Fibroblast of upper back skin (primary cell): ENCODE measurements at regions not wholly inside any gene's neighbourhood (a gene's known extent, or its start where the extent isn't known, plus 50 kb on each side); places are given as distances from the start of the nearest gene placed in this dataset.

Experiments
- DNase-seq: peaks from one replicate; pipeline ENCODE4 v3.0.0-alpha.2; 2013

DNA sequence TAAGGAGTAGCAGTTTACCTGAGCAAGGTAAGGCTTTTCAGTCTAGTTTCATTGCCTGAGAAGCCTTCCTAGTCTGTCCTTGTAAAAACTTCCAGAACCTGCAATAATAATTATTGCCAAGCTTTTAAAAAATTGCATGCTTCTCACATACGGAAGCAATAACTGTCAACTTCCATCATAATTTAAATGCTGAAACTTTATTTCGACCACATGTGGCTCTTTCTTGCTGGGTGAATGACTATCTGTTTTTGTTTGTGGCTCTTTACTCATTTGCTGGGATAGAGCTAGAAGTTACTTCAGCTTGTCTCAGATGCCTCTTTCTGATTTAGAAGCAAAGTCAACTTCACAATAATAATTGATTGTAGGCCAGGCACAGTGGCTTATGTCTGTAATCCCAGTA is 95.9 kb upstream of the COL21A1 start:
- DNase-seq, result peak; percentile 55

DNA sequence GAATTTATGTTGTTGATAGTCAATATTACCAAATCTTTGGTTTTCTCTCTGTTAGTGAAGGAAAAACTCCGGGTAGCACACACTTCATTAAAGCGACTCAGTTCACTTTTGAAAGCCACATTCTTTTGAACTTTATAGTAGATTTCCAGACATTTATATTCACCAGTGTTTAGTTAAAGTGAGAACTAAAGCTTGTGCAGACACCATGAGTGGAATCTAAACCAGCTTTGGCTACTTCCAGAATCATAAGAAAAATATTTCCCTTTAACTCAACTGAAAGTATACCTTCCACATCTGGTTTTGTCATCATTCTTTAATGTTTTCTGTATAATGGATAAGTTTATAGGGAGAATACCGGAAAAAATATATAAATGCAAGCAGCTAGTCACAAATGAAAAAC is 92.1 kb upstream of the COL21A1 start:
- DNase-seq, result no peak

DNA sequence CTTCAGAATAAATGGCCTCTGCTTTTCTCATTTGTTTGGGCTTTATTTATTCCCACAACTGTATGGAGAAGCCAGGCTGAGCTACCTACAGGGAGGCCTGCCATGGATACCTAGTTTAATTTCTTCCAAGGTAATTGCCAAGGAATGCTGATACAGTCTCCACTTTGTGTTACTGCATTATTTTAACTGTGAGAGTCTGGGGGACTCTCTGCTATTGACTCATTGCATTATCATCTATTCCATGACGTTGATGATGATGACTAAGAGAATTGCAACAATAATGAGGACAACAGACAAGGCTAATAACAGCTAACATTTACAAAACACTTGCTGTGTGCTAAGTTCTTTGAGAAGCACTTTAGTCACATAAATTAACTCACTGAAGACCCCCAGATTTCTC is 88.3 kb upstream of the COL21A1 start:
- DNase-seq, result peak; percentile 84

DNA sequence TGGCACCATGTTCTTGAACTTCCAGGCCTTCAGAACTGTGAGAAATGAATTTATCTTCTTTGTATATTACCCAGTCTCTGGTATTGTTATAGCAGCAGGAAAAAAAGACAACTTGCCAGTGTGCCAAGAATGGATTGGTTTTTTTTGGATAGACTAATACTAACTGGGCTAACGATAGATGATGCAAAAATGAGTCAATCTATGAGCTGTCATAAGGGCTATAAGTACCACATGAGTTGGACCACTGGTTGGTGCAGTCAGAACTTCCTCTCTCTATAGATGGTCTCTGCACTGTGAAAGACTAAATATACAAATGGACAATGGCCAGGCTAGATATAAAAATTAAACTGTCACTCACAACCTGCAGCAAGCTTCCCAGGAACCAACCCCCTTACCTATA is 87.6 kb upstream of the COL21A1 start:
- peak; percentile 80 for DNase-seq

DNA sequence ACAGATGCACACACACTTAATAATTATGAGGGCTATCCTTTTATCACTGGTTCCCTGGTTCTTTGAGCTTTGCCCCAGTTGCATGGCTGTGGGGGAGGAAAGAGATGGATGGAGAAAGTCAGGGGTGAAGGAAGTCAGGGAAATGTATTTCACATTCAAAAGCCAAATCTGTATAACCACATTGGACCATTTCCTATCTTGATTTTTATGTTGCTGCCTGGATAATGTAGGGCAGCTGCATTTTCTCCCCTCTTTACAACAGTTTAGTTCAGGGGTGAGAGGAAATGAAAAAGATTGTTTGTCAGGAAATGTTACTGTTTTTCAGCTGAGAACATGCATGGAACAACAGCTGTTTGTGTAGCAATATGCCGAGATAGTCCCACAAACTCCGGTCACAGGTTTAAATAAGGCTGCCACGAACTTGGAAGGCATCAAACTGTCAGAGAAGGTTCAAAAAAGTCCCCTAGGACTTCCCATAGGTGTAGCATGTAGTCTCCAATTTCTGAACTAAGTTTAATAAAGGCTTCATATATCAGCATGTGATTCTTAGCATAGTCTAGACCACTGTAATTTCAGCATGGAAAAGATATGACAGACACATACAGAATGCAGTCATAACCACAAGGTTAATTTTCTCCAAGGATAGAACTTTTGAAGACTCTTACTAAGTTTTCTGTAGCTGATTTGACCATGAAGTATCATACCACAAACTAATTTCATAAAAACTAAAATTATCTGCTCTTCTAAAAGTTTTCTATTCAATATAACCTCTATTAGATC is 82.1 kb upstream of the COL21A1 start:
- DNase-seq, result peak; percentile 68

DNA sequence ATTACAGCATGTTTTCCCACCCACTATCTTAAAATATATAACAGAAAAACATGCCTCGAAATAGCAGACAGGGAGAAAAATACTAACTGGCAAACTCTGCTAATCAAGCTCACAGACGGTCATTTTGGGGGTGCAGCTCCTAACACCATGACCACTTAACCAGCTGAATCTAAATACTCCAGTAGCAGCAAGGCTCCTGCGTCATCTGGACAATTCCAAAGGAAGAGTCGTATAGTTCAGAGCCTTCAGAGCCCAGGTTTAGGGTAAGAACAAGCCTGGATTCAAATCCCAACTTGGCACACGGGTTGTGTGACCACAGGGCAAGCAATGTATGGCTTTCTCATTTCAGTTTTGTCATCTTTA is 81.3 kb upstream of the COL21A1 start:
- DNase-seq, result no peak

DNA sequence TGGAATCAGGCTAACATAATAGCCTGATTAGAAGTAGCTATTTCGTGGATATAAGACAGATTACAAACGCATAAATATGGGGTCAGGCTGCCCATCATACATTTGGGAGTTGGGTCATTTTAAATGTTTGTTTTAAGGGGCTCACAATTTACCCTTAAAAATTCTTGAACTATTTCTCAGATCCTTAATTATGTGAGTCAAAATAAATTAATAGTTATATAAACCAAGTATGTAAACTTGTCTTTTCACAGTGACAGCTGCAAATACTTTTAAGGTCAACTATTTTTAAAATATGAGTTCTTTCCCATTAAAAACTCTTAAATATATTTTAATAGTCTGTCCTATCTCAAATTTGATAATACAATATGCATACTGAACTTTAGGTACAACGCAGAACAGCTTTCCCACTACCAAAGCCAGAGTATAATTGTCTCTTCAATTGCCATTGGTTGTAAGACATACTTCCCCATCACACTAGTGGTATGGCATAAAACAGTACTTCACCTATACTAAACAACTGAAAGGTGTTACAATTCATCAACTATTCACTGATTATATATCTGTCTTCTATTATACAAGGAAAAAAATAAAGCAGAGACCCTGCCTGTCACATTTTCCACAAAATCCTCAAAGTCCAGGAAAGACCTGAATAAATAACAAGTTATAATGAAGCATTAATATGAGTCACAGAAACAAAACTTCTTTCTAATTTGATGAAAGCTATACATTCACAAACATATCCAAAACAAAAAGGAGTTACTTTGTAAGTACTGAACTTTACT is 80.8 kb upstream of the COL21A1 start:
- no peak for DNase-seq

DNA sequence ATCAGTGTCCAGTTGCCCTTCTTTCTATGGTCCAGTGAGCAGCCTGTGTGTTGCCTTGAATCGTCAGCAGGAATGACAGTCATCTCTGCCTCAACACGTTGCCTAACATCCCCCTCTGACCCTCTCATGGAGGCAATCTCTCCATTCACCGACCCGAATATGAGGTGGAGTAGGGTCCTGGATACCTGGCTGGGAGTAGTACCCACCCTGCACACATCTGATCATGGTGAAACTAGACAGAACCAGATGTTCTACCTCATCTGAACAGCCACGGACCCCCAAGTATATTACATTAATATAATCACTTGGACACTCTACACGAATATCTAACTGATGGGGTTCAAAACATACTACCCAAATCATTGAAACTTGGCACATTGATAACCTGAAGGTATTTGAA is 77.0 kb upstream of the COL21A1 start:
- no peak for DNase-seq

DNA sequence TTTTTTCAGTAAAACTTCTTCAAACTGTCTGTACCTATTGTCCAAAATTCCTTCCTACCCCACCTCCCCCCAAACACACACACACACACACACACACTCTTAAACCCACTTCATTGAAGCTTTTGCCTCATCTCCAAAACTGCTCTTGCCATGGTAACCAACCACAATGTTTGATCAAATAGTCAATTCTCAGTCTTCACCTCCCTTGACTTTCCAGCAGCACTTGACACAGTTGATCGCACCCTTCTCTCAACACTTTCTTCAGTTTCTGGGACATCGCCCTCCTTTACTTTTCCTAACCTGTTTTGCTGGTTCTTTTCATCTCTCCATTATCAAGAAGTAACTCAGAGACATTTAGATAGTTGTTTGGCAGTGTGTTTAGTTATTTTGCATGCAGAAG is 71.5 kb upstream of the COL21A1 start:
- no peak for DNase-seq

DNA sequence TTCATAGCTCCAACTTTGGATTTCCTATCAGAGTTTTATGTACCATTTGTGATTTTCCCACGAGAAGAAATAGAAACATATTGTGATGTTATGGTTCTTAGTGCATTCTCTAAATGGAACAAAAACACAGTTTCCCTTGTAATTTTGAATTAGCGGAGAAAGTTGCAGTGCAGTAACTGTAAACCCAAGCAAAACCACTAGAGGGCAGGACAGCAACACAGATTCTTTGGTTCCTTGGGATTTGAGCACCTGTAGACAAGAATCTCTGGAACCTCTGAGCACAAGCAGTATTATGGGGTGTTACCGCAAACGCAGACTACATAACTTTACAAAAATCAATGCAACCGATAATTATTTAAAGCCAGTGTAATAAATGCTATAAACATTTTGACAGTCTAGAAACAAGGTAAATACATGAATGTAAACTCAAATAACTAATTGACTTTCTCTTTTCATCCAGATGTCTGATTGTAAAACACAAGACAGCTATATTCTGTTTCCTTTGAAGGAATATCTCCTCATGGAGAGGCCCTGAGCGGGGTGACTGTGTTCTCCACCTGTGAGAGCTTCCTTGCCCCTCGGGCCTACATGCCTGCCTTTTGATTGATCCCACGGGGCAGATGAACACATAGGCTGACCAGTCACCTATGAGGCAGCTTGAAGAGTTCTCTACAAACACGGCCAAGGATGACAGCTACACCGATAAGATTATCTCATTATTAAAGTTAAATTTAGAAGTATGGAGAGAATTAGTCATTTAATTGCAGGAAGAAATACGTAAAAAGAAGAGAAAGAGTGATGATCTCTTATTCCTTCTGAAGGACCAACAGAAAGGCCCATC is 67.5 kb upstream of the COL21A1 start:
- DNase-seq, result peak; percentile 44

DNA sequence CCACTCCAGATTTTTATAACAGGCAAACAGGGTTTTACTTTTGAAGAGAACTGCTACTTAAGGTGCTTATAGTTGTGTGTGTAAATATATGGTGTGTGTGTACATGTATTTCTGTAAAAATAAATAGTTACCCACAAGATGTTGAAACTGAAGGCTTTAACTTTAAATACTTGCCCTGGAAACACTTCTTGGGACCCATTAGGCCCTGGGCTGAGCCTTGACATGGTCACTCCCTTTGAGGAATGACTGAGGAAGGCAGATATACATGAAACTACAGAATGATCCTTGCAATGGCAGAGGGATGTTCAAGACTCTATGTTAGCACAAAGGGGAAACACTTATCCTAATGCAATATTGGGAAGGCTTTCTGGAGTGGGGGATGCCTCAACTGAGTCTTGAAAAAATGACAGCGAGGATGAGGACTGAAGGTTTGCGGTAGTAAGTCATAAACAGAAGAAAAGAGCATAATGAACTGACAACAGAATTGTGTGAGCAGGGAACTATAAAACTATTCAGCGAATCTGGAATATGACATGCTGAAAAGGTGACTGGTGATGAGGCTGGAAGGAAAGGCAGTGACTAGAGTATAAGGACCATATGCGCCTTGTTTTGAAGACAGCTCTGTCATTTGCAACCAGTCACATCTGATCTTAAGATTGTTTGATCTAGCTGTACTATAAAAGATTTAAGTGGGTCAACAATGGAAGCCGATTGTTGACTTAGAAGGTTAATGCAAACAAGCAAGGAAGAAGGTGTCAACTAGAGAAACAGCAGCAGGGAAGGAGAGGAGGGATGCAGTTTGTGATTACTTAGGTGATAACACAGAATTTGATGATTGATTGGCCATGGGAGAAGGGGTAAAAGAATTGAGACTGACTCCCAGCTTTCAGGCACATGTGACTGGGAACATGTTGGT is 64.4 kb upstream of the COL21A1 start:
- no peak for DNase-seq

DNA sequence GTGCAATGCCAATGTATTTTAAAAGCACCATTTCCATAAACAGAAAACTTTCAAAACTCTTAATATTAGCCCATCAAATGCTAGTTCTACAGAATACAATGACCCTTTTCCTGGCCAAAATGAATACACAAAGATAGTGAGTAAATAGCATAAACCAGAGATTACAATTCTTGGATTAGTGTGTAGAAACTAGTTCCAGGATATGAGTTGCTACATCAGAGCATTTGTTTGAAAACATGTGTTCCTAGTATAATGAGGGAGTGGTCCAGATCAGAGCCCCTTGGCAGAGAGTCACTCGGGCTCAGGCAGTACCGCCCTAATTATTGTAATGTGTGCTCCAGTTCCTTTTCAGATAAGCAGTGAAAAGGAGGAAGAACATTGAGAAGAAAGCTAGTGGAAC is 63.7 kb upstream of the COL21A1 start:
- no peak for DNase-seq

DNA sequence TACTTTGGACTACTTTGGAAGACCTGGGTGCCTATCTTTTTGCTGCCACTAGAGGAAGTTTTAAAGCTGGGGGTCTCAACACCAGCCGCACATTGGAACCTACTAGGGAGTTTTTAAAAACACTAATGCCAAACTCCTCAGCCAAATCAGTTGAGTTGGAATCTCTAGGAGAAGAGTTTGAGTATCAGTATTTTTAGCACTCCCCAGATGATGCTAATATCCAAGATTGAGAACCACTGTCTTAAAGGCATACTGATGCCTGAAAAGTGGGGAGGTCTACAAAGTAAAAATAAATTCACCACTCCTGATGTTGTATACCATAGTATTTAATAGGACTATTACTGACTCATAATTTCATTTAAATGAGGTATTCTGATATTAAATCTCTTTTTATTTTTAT is 62.9 kb upstream of the COL21A1 start:
- no peak for DNase-seq

DNA sequence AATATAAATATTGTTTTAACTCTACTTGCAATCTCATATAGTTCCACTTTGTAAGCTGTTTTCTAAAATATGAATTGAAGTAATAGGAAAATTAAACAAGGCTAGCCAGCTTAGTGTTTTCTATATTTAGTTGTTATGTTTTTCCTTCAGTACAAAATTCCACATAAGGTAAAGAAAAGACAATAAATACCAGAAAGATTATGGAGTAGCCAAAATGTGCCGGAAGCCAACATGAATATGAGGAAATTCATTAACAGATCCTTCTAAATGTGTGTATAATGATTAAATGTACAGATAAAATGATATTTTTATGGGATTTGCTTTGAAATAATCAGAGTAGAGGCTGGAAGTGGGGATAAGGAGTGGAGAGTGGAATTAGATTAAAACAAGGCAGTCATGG is 52.5 kb upstream of the COL21A1 start:
- no peak for DNase-seq

DNA sequence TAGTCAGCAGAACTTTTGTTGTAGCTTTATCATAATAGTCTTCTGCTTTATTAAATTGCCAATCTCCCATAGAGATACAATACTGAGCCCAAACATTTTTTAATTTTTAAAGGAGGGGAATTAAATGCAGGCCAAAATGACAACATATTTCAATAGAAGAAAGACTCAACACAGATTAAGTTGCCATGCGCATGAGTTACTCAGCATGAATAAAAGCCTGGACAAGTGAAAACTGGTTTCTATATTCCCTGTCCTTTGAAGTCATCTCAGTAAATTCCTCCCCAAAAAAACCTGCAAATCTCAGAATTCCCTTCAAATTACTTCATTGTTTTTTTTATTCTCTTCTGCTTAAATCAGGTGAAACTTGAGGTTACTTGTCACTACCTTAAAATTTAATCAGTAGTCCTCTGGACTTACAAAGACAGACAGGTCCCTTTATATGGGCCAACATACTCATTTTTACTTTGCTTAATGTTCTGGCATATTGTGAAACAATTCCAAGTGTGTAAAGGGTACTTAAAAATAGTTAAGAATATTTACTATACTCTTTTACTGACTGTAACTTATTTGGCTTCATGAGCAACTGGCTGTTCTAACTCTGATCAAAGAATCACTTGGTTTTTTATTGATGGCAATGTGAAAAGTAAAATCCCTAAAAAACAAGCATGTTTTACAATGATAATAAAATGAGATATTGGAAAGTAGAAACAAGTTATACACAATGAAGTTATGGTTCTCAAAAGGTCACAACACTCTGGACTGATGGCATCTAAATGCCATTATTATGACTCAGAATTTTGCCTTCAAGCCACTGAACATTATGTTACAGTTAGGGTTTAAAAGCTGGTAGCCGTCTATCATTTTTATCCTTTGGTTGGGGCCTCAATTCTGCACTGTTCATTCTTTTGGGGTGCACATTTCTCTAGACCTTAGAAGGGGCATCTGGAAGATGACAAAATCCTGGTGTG is 49.9 kb upstream of the COL21A1 start:
- no peak for DNase-seq
